GM19372 (cell line): ENCODE measurements at regions not wholly inside any gene's neighbourhood (a gene's known extent, or its start where the extent isn't known, plus 50 kb on each side); places are given as distances from the start of the nearest gene placed in this dataset.
"Not testable (repeated sequence)": the region's sequence is repeated elsewhere in the genome, so short reads cannot be mapped to it uniquely, and the experiment has no call there.

Source experiments
- ATAC-seq: cut with Tn5 transposase; IDR thresholded peaks from one replicate; pipeline ENCODE4 v1.9.1; 2021; ENCODE audit warnings: mild to moderate bottlenecking, low read depth, moderate library complexity; ENCODE audit not compliant: unreplicated experiment

- no peak for ATAC-seq
Measured at GRCh38 chr3:182309120-182309519, 484.2 kb upstream of the ATP11B start.

DNA sequence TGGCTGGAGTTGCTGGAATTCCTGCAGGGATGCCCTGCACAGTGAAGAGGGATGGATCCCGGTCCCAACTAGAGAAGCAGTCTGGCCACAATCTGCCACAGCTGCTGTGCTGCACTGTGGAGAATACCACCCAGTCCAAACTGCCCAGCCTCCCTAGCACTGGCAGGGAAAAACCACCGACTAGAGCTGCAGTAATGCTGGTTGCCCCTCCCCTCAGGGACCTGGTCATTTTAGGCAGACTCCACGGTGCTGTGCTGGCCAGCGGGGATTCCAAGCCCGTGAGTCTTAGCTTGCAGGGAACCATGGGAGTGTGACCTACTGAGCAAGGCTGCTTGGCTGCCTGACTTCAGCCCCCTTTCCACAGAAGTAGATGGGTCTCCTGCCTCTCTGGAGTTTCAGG is 478.0 kb upstream of the ATP11B start:
- no peak for ATAC-seq

GRCh38 chr3:182323126-182323700 is 470.1 kb upstream of the ATP11B start:
- no peak for ATAC-seq

DNA sequence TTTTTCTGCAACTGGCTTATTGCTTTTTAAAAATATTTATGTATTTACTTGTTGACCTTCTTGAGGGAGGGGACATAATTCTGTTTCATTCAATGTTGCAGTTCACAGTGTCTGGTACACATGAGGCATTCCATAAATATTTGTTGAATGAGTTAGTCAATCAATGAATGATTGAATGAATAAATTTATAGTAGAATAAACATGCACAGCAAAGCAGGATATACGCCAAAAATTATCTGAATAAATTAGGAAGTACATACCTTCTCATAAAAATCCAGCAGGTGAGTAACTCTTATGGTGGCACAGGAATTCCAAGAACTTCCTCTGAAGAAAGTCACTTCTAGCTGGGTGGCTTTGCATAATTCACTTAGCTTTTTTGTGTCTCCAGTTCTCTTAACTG is 469.4 kb upstream of the ATP11B start:
- ATAC-seq, result no peak

DNA sequence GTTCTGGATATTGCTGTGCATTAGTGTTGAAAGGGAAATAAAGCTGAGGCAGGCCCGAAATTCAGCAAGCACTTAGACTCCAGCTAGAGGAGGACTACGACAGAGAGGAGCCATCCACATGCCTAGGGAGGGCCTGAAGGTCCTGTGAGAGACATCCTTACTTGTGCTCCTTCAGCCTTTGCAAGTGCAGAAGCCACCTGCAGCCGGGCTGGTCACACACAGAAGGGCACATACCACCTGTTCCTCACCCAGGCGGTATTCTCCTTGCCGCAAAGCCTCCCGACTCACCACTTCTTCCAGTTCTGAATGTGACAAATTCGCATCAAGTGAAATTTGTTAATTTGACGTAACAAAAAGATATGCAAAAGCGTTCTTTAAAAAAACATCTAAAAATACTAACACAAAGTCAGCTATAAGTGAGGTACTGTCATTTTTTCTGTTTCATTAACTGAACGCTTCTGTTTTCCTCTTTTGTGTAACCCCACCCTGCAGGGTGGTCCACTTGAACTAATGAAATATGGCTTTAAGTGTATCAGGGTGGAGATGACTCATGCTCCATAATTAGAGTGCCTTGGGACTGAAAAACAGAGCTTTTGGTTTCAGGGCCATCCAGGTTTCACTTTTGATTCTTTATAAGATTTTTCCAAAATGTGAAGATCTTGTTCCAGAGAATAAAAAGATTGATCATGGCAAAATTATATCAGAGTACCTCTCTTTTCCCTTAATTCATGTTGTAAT is 467.9 kb upstream of the ATP11B start:
- ATAC-seq, result no peak

DNA sequence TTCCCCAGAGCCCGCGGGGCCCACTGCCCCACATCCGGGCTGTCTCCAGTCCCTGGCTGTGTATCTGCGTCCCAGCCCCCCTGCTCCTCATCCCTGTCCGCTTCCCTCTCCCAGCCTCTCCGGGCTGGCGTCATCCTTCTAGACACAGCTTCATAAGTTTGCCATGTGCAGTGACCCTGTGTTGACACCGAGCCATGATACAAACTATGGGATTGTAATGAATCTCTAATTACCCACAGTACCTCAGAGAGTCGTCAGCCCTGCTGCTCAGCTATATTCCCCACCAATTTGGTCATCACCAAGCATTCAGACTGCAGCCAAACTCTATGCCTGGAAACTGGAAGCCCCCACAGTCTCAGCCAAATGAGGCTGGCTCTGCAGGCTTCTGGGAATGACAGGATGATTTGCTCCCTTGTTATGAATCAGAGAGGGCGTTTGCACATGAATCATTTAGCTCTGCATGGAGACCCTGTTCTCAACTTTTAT is 466.1 kb upstream of the ATP11B start:
- ATAC-seq, result no peak

DNA sequence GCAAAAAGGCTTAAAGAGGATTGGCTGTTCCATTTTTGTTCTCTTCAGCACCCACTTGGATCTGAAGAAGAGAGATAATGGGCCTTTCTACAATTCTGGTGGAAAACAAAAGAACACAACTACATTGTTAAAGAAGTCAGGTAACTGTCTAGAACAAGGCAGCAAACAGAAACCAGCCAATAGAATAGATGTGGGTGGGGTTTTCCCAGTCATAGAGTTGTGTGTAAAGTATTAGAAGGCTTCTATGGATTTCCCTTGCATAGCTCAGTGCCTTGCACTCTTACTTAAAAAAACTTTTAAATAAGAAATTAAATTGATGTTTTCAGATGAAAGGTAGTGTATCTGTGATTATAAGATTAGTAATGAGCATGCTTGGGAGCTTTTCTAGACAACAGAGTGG is 462.7 kb upstream of the ATP11B start:
- no peak for ATAC-seq

DNA sequence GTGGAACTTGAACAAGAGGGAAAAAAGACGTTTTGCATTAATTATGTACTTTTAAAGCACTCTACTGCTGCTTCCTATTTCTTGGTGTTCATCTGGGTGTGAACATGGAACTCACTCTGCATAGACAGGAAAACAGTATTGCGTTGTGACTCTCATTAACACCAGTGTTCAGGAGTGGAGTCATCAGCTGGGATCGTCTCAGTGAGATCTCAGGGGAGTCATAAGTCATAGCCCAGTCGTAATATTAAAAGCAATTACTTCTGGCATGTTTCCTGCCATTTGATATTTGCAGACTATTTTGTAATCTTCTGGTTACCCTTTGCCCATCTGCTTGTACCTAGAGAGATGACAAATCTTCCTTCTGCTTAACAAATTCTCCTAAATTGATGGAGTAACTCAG is 462.0 kb upstream of the ATP11B start:
- ATAC-seq, result no peak

DNA sequence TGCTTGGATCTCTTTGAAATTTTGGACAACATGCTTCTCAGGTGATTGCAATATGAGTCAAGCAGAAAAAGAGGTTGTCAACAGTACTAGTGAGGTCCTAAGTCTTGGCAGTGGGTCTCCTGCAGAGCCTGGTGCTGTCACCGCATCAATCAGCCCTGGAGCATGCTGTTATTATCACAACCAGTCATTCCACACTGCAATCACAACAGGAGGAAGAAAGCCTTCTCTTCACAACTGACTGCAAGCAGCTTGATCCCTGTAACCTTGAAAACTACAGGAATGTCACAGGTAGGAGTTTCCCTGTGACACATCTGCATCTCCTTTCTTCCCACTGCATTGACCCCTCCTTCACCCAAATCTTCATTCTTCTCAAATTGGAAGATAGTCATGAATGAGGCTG is 451.1 kb upstream of the ATP11B start:
- ATAC-seq, result no peak

DNA sequence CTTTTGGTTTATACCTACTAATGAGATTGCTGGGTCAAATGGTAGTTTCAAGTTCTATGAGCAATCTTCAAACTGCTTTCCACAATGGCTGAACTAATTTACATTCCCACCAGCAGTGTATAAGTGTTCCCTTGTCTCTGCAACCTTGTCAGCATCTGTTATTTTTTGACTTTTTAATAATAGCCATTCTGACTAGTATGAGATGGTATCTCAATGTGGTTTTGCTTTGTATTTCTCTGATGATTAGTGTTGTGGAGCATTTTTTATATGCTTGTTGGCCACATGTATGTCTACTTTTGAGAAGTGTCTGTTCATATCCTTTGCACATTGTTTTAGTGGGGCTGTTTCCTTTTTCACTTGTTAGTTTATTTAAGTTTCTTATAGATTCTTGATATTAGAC is 449.3 kb upstream of the ATP11B start:
- not testable (repeated sequence) for ATAC-seq

DNA sequence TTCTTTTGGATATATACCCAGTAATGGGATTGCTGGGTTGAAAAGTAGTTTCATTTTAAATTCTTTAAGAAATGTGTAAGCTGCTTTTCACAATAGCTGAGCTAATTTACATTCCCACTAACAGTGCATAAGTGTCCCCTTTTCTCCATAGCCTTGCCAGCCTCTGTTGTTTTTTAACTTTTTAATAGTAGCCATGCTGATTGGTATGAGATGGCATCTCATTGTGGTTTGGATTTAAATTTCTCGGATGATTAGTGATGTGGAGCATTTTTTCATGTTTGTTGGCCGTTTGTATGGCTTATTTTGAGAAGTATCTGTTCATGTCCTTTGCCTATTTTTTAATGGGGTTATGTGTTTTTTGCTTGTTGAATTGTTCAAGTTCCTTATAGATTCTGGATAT is 444.3 kb upstream of the ATP11B start:
- no peak for ATAC-seq

GRCh38 chr3:182349951-182350517 is 443.3 kb upstream of the ATP11B start:
- ATAC-seq, result no peak

DNA sequence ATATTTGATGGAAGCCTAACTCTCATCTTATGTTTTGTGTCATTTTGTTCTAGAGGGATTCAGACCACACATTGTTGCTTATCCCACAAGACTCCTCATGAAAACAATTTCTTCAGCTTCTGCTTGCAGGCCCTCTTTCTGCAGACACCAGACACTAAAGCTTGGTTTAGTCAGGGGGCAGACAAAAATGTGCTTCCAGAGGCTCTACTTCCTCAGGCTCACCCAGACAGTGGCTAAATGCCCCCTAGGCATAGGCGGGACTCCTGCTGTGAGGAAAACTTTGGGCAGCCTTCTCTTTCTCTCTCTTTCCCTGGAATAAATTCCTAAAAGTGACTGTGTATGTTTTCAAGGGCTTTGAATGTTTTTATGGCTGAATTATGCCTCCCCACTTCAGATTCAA is 435.4 kb upstream of the ATP11B start:
- no peak for ATAC-seq

GRCh38 chr3:182364323-182364722 is 429.0 kb upstream of the ATP11B start:
- ATAC-seq, result no peak

GRCh38 chr3:182364723-182365650 is 428.3 kb upstream of the ATP11B start:
- ATAC-seq, result no peak

GRCh38 chr3:182366746-182367145 is 426.6 kb upstream of the ATP11B start:
- ATAC-seq, result no peak

- no peak for ATAC-seq
Measured at GRCh38 chr3:182369861-182370260, 423.4 kb upstream of the ATP11B start.

DNA sequence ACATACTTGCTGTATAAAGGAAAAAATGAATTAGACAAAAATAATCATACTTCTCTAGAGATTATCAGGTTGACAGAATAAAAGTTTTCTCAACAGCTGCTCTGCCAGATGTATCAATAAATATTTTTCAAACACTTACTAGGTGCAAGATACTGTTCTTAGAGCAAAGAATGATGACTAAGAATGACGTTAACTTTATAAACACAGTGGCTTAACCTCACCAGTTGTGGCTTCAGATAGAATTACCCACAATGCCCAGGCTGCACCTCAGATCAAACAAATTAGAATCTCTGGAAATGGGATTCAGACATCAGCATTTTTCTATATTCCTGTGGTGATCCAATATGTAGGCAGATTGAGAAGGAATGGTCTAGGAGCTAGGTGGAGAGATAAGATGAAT is 422.4 kb upstream of the ATP11B start:
- no peak for ATAC-seq

- no peak for ATAC-seq
Measured at GRCh38 chr3:182375916-182376315, 417.4 kb upstream of the ATP11B start.

- ATAC-seq, result no peak
Measured at GRCh38 chr3:182382112-182382857, 411.0 kb upstream of the ATP11B start.
